ENCODE measurements at regions not wholly inside any gene's neighbourhood (a gene's known extent, or its start where the extent isn't known, plus 50 kb on each side); places are given as distances from the start of the nearest gene placed in this dataset.

DNA sequence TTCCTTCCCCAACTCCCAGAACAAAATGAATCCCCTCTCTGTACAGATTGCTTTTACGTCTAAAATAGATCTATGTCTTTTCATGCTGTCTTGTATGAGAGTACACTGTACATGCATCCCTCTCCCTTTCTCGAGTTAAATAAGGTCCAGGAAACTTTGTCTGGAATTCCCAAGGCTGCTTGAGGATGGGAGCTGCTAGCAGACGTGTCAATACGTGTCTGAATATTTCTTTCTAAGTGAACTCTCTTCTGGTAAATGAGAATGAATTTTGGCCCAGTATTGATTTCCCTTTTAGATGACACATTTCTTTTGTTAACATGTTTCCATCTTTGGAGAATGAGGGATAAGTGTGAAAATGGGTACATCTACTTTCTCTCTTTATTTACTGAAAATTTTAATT, 59.6 kb upstream of the GAS1 start:
- intact Hi-C loops (cut with DNase I; ENCODE audit: low total_unique reads): no loop called here

DNA sequence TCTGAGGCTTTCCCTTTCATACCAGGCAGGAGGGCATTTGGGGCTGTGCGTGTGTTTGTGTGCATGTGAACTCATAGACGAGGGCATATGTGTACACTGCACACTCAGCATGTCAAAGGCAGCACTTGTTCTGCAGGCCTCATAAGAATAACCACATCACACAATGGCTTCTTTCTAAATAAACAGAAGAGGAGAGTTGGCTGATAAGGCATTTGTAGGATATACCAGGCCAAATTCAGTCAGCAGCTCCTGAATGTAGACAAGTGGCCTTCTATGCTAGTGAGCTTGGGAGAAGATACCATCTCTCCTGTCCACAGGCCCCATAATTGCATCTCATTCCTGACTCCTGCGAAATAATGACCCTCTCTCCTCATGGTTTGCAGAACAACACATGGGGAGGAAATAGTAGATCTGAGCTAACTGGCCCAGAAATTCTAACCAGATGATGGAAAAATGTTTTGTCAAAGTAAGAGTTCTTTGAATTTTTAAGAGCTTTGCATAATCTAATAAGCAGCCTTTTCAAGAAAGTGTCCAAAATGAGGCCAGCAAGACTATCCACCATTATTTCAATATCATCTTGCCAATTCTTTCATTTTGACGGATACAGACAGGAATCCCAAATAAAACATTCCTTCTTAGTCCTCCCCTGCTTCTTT, 60.5 kb upstream of the GAS1 start:
- peak overlapping the region in 1 of 5 donors; percentile 9 for H3K27ac ChIP-seq
- H3K4me1 ChIP-seq: peaks cover 0 to 17% (median 9%) of the 10 kb centered on the region in 4 donors
- no peaks in the 10 kb centered on the region for H3K36me3 ChIP-seq
- peak in 1 of 2 donors; percentile 46 for DNase-seq
- WGBS, 5 donors: 54 to 67% (median 61%) methylated on average over 4 of the region's 4 CpGs
- no peaks in the 10 kb centered on the region for H3K9me3 ChIP-seq
- no peaks in the 10 kb centered on the region for H3K27me3 ChIP-seq
- intact Hi-C loops (cut with DNase I; ENCODE audit: low total_unique reads): no loop called here
- TF ChIP-seq, protein P1, sequence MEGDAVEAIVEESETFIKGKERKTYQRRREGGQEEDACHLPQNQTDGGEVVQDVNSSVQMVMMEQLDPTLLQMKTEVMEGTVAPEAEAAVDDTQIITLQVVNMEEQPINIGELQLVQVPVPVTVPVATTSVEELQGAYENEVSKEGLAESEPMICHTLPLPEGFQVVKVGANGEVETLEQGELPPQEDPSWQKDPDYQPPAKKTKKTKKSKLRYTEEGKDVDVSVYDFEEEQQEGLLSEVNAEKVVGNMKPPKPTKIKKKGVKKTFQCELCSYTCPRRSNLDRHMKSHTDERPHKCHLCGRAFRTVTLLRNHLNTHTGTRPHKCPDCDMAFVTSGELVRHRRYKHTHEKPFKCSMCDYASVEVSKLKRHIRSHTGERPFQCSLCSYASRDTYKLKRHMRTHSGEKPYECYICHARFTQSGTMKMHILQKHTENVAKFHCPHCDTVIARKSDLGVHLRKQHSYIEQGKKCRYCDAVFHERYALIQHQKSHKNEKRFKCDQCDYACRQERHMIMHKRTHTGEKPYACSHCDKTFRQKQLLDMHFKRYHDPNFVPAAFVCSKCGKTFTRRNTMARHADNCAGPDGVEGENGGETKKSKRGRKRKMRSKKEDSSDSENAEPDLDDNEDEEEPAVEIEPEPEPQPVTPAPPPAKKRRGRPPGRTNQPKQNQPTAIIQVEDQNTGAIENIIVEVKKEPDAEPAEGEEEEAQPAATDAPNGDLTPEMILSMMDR (IDR thresholded peaks at IDR 0.05): no peak
- TF ChIP-seq EP300 (IDR thresholded peaks at IDR 0.05) (no peak), POLR2AphosphoS5 (IDR thresholded peaks at IDR 0.05) (no peak), POLR2A (IDR thresholded peaks at IDR 0.05) (no peak)
- no peak overlapping the region for H3K4me3 ChIP-seq

More for the DNA sequence above, 59.6 kb upstream of the GAS1 start:
- 83 to 90% (median 89%) methylated on average over 4 of the region's 4 CpGs for WGBS, 5 donors
- H3K9me3 ChIP-seq: no peaks in the 10 kb centered on the region
- no peak overlapping the region for H3K4me3 ChIP-seq
- H3K36me3 ChIP-seq: no peaks in the 10 kb centered on the region
- DNase-seq: no peak
- peaks cover 0 to 17% (median 9%) of the 10 kb centered on the region in 4 donors for H3K4me1 ChIP-seq
- no peak overlapping the region for H3K27ac ChIP-seq
- H3K27me3 ChIP-seq: no peaks in the 10 kb centered on the region
- TF ChIP-seq EP300 (IDR thresholded peaks at IDR 0.05): no peak
- TF ChIP-seq, protein P1 (IDR thresholded peaks at IDR 0.05): no peak
- no peak for TF ChIP-seq POLR2AphosphoS5 (IDR thresholded peaks at IDR 0.05)
- no peak for TF ChIP-seq POLR2A (IDR thresholded peaks at IDR 0.05)

DNA sequence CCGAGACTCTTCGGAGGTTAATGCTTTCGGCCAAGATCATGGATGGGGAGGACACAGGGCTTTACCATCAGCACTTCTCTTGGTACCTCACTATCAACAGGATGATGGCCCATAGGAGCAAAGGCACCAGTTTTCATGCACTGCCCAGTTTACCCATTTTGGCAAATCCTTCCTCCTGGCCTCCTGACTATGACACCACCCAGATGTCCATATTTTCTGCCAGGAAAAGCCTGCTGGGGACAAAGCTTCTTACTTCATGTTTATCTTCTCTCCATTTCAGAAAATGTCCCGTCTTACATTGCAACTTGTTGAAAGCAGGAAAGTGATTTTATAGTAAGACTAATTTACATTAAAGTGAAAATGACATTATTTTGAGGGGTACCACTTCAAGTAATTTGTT, 61.4 kb upstream of the GAS1 start:
- Histone ChIP-seq H3K36me3 (no peaks in the 10 kb centered on the region), H3K27ac (no peak overlapping the region), H3K9me3 (no peaks in the 10 kb centered on the region), H3K4me3 (no peak overlapping the region), H3K4me1 (peaks cover 0 to 17% (median 9%) of the 10 kb centered on the region in 4 donors), H3K27me3 (no peaks in the 10 kb centered on the region)
- intact Hi-C loops (cut with DNase I; ENCODE audit: low total_unique reads): no loop called here
- no peak for DNase-seq
- 60 to 70% (median 68%) methylated on average over 4 of the region's 4 CpGs for WGBS, 5 donors
- TF ChIP-seq EP300 (IDR thresholded peaks at IDR 0.05) (no peak), POLR2AphosphoS5 (IDR thresholded peaks at IDR 0.05) (no peak), POLR2A (IDR thresholded peaks at IDR 0.05) (no peak)
- TF ChIP-seq, protein P1 (IDR thresholded peaks at IDR 0.05): no peak

DNA sequence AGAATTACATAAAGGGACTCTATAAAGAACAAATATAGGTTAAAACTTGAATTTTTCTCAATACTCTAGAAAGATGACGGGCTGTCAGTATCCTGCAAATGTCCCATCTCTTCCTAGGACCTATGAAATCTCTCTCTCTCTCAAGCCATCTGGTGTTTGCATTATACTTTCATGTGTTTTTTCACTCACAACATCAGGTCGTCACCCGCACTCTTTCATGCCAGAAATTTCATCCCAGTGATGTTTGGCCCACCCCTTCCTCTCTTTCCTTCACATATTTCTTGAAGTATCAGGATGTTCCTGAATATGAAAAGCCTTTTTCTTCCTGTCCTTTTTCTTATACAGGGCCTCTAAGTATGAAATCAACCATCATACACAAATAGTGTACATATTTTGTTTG, 63.3 kb upstream of the GAS1 start:
- no peak overlapping the region for H3K27ac ChIP-seq

More for the DNA sequence above, 63.3 kb upstream of the GAS1 start:
- Histone ChIP-seq H3K4me3 (no peak overlapping the region), H3K36me3 (no peaks in the 10 kb centered on the region), H3K9me3 (no peaks in the 10 kb centered on the region), H3K27me3 (no peaks in the 10 kb centered on the region), H3K4me1 (peaks cover 0 to 19% (median 11%) of the 10 kb centered on the region in 4 donors)
- no peak for DNase-seq
- TF ChIP-seq, protein P1 (IDR thresholded peaks at IDR 0.05): no peak
- no peak for TF ChIP-seq POLR2A (IDR thresholded peaks at IDR 0.05)
- TF ChIP-seq EP300 (IDR thresholded peaks at IDR 0.05): no peak
- no peak for TF ChIP-seq POLR2AphosphoS5 (IDR thresholded peaks at IDR 0.05)
- intact Hi-C loops (cut with DNase I; ENCODE audit: low total_unique reads): no loop called here
- 84 to 93% (median 87%) methylated on average over 3 of the region's 3 CpGs for WGBS, 5 donors

All from stomach (tissue), 8 donors.